ENCODE measurements at regions not wholly inside any gene's neighbourhood (a gene's known extent, or its start where the extent isn't known, plus 50 kb on each side); places are given as distances from the start of the nearest gene placed in this dataset.

GRCh38 chr6:48584846-48585245 lies 473.8 kb upstream of the PTCHD4 start:
- Histone ChIP-seq H3K4me3 (no peak overlapping the region), H3K27me3 (no peaks in the 10 kb centered on the region), H3K4me1 (ENCODE audit: insufficient read depth) (no peaks in the 10 kb centered on the region), H3K27ac (no peak overlapping the region), H3K36me3 (no peaks in the 10 kb centered on the region), H3K9me3 (no peaks in the 10 kb centered on the region)
- TF ChIP-seq POLR2A (IDR thresholded peaks at IDR 0.05) (no peak), EP300 (IDR thresholded peaks at IDR 0.05) (no peak), CTCF (IDR thresholded peaks at IDR 0.05) (no peak)
- intact Hi-C loops (cut with DNase I): no loop called here
- DNase-seq: no peak
- WGBS, 3 donors: 0 to 11% (median 2%) methylated on average over 1 of the region's 1 CpG

- Histone ChIP-seq H3K4me3 (no peak overlapping the region), H3K9me3 (no peaks in the 10 kb centered on the region), H3K27me3 (no peaks in the 10 kb centered on the region), H3K4me1 (ENCODE audit: insufficient read depth) (no peaks in the 10 kb centered on the region), H3K27ac (no peak overlapping the region), H3K36me3 (no peaks in the 10 kb centered on the region)
- no peak for DNase-seq
- intact Hi-C loops (cut with DNase I): no loop called here
- 86 to 91% (median 90%) methylated on average over 3 of the region's 3 CpGs for WGBS, 3 donors
- no peak for TF ChIP-seq POLR2A (IDR thresholded peaks at IDR 0.05)
- no peak for TF ChIP-seq EP300 (IDR thresholded peaks at IDR 0.05)
- no peak for TF ChIP-seq CTCF (IDR thresholded peaks at IDR 0.05)
Measured at GRCh38 chr6:48570656-48571055, 459.7 kb upstream of the PTCHD4 start.

- H3K4me1 ChIP-seq (ENCODE audit: insufficient read depth): no peaks in the 10 kb centered on the region
- TF ChIP-seq POLR2A (IDR thresholded peaks at IDR 0.05): no peak
- no peak for TF ChIP-seq CTCF (IDR thresholded peaks at IDR 0.05)
- no peak for TF ChIP-seq EP300 (IDR thresholded peaks at IDR 0.05)
- intact Hi-C loops (cut with DNase I): no loop called here
- DNase-seq: no peak
- WGBS, 3 donors: 46 to 76% (median 58%) methylated on average over 2 of the region's 2 CpGs
- no peak overlapping the region for H3K4me3 ChIP-seq
- no peaks in the 10 kb centered on the region for H3K27me3 ChIP-seq
- H3K36me3 ChIP-seq: no peaks in the 10 kb centered on the region
- H3K9me3 ChIP-seq: no peaks in the 10 kb centered on the region
- H3K27ac ChIP-seq: no peak overlapping the region
Measured at GRCh38 chr6:48568856-48569255, 457.9 kb upstream of the PTCHD4 start.

GRCh38 chr6:48567016-48567415 lies 456.0 kb upstream of the PTCHD4 start:
- Histone ChIP-seq H3K4me1 (ENCODE audit: insufficient read depth) (no peaks in the 10 kb centered on the region), H3K36me3 (no peaks in the 10 kb centered on the region), H3K27me3 (no peaks in the 10 kb centered on the region), H3K4me3 (no peak overlapping the region), H3K27ac (no peak overlapping the region), H3K9me3 (no peaks in the 10 kb centered on the region)
- TF ChIP-seq EP300 (IDR thresholded peaks at IDR 0.05) (no peak), CTCF (IDR thresholded peaks at IDR 0.05) (no peak), POLR2A (IDR thresholded peaks at IDR 0.05) (no peak)
- DNase-seq: no peak
- intact Hi-C loops (cut with DNase I): no loop called here
